Fibroblast of villous mesenchyme (primary cell): ENCODE measurements at regions not wholly inside any gene's neighbourhood (a gene's known extent, or its start where the extent isn't known, plus 50 kb on each side); places are given as distances from the start of the nearest gene placed in this dataset.

Experiments used
- DNase-seq: peaks from one replicate; pipeline ENCODE4 v3.0.0-alpha.2; 2010; ENCODE audit warnings: low read depth
- H3K4me3 ChIP-seq: 2 replicates; pipeline ENCODE4 v1.5.1; 2011; ENCODE audit warnings: low read depth, mild to moderate bottlenecking, low read length
- TF ChIP-seq, protein P1 (sequence below): IDR thresholded peaks from 2 replicates; pipeline ENCODE4 v1.5.1; 2012; ENCODE audit warnings: low read depth, mild to moderate bottlenecking, low read length; ENCODE audit not compliant: insufficient read depth

DNA sequence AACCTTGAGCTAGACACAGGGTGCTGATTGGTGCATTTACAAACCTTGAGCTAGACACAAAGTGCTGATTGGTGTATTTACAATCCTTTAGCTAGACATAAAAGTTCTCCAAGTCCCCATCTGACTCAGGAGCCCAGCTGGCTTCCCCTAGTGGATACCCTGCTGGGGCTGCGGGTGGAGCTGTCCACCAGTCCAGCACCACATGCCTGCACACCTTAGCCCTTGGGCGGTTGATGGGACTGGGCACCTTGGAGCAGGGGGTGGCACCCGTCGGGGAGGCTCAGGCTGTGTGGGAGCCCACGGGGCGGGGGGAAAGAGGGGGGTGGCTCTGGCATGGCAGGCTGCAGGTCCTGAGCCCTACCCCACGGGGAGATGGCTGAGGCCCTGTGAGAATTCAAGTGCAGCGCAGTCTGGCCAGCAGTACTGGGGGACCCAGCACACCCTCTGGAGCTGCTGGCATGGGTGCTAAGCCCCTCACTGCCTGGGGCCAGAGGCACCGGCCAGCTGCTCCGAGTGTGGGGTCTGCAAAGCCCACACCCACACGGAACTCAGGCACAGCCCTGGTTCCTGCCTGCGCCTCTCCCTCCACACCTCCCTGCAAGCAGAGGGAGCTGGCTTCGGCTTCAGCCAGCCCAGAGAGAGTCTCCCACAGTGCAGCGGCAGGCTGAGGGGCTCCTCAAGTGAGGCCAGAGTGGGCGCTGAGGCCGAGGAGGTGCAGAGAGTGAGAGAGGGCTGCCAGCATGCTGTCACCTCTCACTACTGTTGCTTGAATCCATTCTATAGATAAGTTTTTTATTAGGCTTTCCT is 369.8 kb upstream of the SMIM30 start:
- H3K4me3 ChIP-seq, result no peak overlapping the region
- no peak for DNase-seq
- TF ChIP-seq, protein P1, sequence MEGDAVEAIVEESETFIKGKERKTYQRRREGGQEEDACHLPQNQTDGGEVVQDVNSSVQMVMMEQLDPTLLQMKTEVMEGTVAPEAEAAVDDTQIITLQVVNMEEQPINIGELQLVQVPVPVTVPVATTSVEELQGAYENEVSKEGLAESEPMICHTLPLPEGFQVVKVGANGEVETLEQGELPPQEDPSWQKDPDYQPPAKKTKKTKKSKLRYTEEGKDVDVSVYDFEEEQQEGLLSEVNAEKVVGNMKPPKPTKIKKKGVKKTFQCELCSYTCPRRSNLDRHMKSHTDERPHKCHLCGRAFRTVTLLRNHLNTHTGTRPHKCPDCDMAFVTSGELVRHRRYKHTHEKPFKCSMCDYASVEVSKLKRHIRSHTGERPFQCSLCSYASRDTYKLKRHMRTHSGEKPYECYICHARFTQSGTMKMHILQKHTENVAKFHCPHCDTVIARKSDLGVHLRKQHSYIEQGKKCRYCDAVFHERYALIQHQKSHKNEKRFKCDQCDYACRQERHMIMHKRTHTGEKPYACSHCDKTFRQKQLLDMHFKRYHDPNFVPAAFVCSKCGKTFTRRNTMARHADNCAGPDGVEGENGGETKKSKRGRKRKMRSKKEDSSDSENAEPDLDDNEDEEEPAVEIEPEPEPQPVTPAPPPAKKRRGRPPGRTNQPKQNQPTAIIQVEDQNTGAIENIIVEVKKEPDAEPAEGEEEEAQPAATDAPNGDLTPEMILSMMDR, result no peak

DNA sequence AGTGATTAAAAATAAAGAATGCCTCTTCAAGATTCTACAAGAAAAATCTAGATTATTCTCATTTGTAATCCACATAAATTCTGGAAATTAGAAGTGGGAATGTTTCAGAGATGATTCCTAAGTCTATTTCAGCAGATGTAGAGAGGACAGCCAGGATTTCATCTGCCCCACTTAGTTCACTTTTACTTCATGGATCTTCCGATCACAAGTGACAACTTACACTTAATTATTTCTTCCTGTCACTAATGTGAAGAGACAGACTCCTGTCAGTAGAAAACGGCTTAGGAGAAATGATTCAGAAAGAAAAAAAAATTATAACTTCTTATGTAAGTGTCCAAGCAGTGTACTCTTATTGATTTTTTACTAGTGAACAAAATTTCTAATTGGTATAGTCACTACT is 368.2 kb upstream of the SMIM30 start:
- DNase-seq, result no peak
- H3K4me3 ChIP-seq, result no peak overlapping the region
- TF ChIP-seq, protein P1, result no peak

DNA sequence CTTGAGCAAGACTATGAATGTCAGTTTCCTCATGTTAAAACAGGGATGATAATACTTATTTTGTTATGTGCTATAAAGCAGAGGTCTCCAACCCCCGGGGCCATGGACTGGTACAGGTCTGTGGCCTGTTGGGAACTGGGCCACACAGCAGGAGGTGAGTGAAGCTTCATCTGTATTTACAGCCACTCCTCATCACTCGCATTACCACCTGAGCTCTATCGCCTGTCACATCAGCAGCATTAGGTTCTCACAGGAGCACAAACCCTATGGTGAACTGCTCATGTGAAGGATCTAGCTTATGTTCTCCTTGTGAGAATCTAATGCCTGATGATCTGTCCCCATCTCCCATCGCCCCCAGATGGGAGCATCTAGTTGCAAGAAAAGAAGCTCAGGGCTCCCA is 365.3 kb upstream of the SMIM30 start:
- DNase-seq, result no peak
- H3K4me3 ChIP-seq, result no peak overlapping the region
- TF ChIP-seq, protein P1, result no peak

DNA sequence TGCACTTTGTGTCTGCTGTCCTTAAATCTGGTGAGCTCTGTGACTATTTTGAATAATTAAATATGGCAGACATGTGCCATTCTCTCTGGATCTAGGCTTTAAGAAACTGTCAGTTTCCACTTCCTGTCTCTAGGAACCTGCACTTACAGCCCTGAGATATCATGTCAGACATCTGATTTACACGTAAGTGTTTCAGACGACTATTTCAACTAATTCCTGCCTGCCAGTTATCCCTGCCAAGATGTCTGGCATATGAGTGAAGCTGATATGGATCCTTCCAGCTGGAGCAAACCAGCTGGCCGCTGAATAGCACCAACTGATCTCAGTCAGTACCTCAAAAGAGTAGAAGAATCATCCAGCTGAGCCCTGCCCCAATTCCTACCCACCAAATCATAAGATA is 362.2 kb upstream of the SMIM30 start:
- DNase-seq, result no peak
- H3K4me3 ChIP-seq, result no peak overlapping the region
- TF ChIP-seq, protein P1, result no peak

DNA sequence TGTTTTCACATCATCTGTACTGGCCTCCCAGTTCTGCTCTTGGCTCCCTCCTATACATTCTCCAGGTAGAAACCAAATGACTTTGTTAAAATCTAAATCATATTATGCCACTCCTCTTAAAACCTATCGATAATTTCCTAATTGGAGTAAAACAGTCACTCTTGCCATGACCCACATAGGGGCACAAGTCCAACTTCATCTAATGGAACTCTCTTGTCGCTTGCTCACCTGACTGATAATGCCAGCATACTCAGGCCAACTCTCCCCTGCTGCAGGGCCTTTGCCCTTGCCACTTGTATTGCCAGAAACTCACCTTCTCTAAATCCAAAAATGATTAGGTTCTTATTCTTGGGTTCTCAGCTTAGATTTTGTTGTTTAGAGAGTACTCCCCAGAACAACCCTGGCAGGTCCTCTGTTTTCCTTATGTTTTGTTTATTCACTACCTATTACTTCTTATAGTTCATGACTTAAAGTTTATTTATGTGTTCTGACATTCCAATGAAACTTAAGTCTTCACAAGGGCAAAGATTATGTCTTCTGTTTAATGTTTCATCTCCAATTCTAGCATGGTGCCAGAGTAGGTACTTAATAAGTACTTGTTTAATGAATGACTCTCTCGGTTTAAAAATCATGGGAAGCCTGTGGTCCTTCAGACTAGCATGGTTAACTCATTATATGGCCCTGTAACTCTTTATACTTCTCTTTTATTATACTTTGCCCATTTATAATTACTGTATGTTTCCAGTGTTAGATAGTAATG is 345.9 kb upstream of the SMIM30 start:
- DNase-seq, result no peak
- TF ChIP-seq, protein P1, result no peak
- no peak overlapping the region for H3K4me3 ChIP-seq

DNA sequence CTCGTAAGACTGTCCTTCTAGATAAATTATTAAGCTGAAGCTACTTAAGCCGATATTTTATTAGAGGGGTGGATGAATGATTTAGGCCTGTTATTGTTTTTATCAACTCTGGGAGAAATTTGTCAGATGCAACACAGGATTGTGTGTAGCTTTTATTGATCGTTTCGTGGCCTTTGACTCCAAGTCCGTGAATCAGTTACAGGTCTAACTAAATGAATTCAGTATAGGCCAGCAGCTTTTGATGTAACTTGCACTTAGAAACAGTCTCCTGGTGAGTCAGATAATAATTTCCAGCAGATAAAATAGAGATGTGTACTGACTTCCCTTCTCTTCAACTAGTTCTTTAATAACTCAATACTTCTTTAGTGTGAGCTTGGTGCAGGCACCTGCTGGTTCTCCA is 341.7 kb upstream of the SMIM30 start:
- H3K4me3 ChIP-seq, result no peak overlapping the region
- DNase-seq, result no peak
- TF ChIP-seq, protein P1, result no peak
